Neuronal stem cell (in vitro differentiated cells): ENCODE measurements at regions not wholly inside any gene's neighbourhood (a gene's known extent, or its start where the extent isn't known, plus 50 kb on each side); places are given as distances from the start of the nearest gene placed in this dataset.

Experiments used
- DNase-seq: peaks from one replicate; pipeline ENCODE4 v3.0.0-alpha.2; 2013; ENCODE audit warnings: low spot score
- H2AFZ ChIP-seq: one replicate; pipeline ENCODE4 v1.6.1; 2013; ENCODE audit warnings: mild to moderate bottlenecking, low read length, inconsistent platforms
- H2AK5ac ChIP-seq: 2 replicates; pipeline ENCODE4 v1.6.1; 2013; ENCODE audit warnings: low read depth, mild to moderate bottlenecking, inconsistent platforms, low read length, moderate library complexity, mixed read lengths
- H2BK120ac ChIP-seq: 2 replicates; pipeline ENCODE4 v1.6.1; 2013; ENCODE audit warnings: low read depth, mild to moderate bottlenecking, inconsistent platforms, low read length, moderate library complexity, mixed read lengths
- H2BK12ac ChIP-seq: one replicate; pipeline ENCODE4 v1.6.1; 2013; ENCODE audit warnings: low read length, inconsistent platforms
- H2BK15ac ChIP-seq: 2 replicates; pipeline ENCODE4 v1.6.1; 2013; ENCODE audit warnings: mild to moderate bottlenecking, low read length, inconsistent platforms, mixed read lengths
- H2BK5ac ChIP-seq: one replicate; pipeline ENCODE4 v1.6.1; 2013; ENCODE audit warnings: inconsistent platforms, mild to moderate bottlenecking, low read length, moderate library complexity
- H3K14ac ChIP-seq: one replicate; pipeline ENCODE4 v1.6.1; 2013; ENCODE audit warnings: low read length, inconsistent platforms
- H3K18ac ChIP-seq: 2 replicates; pipeline ENCODE4 v1.6.1; 2013; ENCODE audit warnings: low read length, inconsistent platforms
- H3K23ac ChIP-seq: 2 replicates; pipeline ENCODE4 v1.6.1; 2013; ENCODE audit warnings: low read depth, mild to moderate bottlenecking, mixed read lengths, low read length, inconsistent platforms; ENCODE audit not compliant: poor library complexity
- H3K27ac ChIP-seq: replicated peaks from 3 replicates; pipeline ENCODE4 v1.5.1; 2013; ENCODE audit warnings: low read length, inconsistent platforms
- H3K27me3 ChIP-seq, 3 experiments: 2 replicates each; pipeline ENCODE4 v1.6.1; 2013; ENCODE audit warnings: low read length in 3 of 3, mild to moderate bottlenecking in 2 of 3, inconsistent platforms in 1 of 3, low read depth in 1 of 3, mixed read lengths in 1 of 3, moderate library complexity in 1 of 3; ENCODE audit not compliant: control insufficient read depth in 3 of 3, insufficient read depth in 3 of 3
- H3K36me3 ChIP-seq, 2 donors: replicated peaks in 1 of 2; 2 replicates each; pipeline ENCODE4 v1.6.1; 2013; ENCODE audit warnings: low read length in 2 of 2; ENCODE audit not compliant: control insufficient read depth in 2 of 2, insufficient read depth in 2 of 2
- H3K4ac ChIP-seq: 2 replicates; pipeline ENCODE4 v1.6.1; 2013; ENCODE audit warnings: inconsistent platforms, mild to moderate bottlenecking, low read length, moderate library complexity
- H3K4me1 ChIP-seq, 2 donors: 1 replicate in 1 of 2; 2 replicates in 1 of 2; pipeline ENCODE4 v1.6.1; 2013; ENCODE audit warnings: low read length in 2 of 2, low read depth in 1 of 2; ENCODE audit not compliant: control insufficient read depth in 2 of 2, insufficient read depth in 1 of 2
- H3K4me2 ChIP-seq: one replicate; pipeline ENCODE4 v1.6.1; 2013; ENCODE audit warnings: mild to moderate bottlenecking, low read length, inconsistent platforms; ENCODE audit not compliant: insufficient read depth, poor library complexity, severe bottlenecking
- H3K4me3 ChIP-seq, 2 donors: 2 replicates each; pipeline ENCODE4 v1.5.1; 2013; ENCODE audit warnings: low read length in 2 of 2, mild to moderate bottlenecking in 2 of 2, inconsistent platforms in 1 of 2, moderate library complexity in 1 of 2
- H3K79me1 ChIP-seq: one replicate; pipeline ENCODE4 v1.6.1; 2013; ENCODE audit warnings: low read depth, mild to moderate bottlenecking, inconsistent platforms, low read length, moderate library complexity
- H3K9ac ChIP-seq: one replicate; pipeline ENCODE4 v1.6.1; 2013; ENCODE audit warnings: mild to moderate bottlenecking, low read depth, low read length, inconsistent platforms; ENCODE audit not compliant: poor library complexity
- H3K9me3 ChIP-seq, 2 donors: replicated peaks in 1 of 2; 2 replicates each; pipeline versions ENCODE3 to v1.6.1; 2013; ENCODE audit warnings: low read length in 2 of 2, mild to moderate bottlenecking in 2 of 2, inconsistent platforms in 1 of 2, low read depth in 1 of 2, mixed read lengths in 1 of 2, moderate library complexity in 1 of 2; ENCODE audit not compliant: control insufficient read depth in 2 of 2, insufficient read depth in 1 of 2
- H4K8ac ChIP-seq: one replicate; pipeline ENCODE4 v1.6.1; 2013; ENCODE audit warnings: low read depth, mild to moderate bottlenecking, inconsistent platforms, low read length, moderate library complexity
- H4K91ac ChIP-seq: one replicate; pipeline ENCODE4 v1.6.1; 2013; ENCODE audit warnings: low read length, low read depth, mild to moderate bottlenecking, inconsistent platforms; ENCODE audit not compliant: poor library complexity
- WGBS, 2 donors: extraction: QIAGEN DNeasy Blood & Tissue Kit; methylation state at CpG; one replicate each; pipeline ENCODE4 v1.1.7; 2013; ENCODE audit warnings: missing lambda C conversion rate in 2 of 2, mixed read lengths in 1 of 2; ENCODE audit not compliant: insufficient read length in 2 of 2, insufficient replicate concordance in 1 of 2; ENCODE audit errors: extremely low coverage in 2 of 2; 5-methylcytosine and 5-hydroxymethylcytosine counted together

DNA sequence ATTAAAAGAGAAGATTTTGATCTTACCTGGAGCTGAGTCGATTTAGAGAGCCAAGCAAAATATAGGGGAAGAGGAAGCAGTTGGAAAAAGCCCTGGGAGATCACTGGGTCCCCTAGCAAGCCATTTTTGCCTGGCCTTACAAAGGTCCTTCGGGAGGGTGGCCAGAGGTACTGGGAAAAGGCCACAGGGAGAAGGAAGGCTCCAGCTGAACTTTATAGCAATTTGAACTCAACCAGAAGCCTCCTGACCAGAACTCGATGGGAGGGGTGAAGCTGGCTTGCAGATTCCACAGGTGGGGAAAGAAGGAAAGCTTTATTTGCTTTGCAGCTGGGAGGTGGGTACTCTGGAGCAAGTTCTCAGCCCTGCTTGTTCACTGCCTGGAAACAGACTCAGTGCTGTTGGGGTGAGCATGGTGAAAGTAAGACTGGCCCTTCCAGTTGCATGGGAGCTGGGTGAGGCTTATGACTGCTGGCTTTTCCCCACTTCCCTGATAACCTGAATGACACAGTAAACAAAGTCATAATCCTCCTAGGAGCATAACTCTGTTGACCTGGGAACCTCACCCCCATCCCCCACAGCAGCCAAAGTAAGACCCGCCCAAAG lies 855.8 kb downstream of the FSCB start:
- Histone ChIP-seq H2BK120ac (no peak overlapping the region), H4K91ac (no peak overlapping the region), H3K36me3 (no peaks in the 10 kb centered on the region), H3K27ac (no peak overlapping the region), H3K9me3 (peaks cover 0 to 4% of the 10 kb centered on the region in 2 donors), H2BK5ac (no peak overlapping the region), H3K23ac (no peak overlapping the region), H3K27me3 (no peaks in the 10 kb centered on the region), H3K4me1 (no peaks in the 10 kb centered on the region), H3K14ac (no peak overlapping the region), H4K8ac (no peak overlapping the region), H3K9ac (no peak overlapping the region), H2BK12ac (no peak overlapping the region), H3K4me2 (no peak overlapping the region), H3K4ac (no peak overlapping the region), H2AFZ (no peak overlapping the region), H2BK15ac (no peak overlapping the region), H2AK5ac (no peak overlapping the region), H3K4me3 (no peak overlapping the region), H3K79me1 (no peaks in the 10 kb centered on the region), H3K18ac (no peak overlapping the region)
- no peak for DNase-seq
- no CpG with 5 or more reads among the region's 4 CpGs for WGBS, 2 donors

DNA sequence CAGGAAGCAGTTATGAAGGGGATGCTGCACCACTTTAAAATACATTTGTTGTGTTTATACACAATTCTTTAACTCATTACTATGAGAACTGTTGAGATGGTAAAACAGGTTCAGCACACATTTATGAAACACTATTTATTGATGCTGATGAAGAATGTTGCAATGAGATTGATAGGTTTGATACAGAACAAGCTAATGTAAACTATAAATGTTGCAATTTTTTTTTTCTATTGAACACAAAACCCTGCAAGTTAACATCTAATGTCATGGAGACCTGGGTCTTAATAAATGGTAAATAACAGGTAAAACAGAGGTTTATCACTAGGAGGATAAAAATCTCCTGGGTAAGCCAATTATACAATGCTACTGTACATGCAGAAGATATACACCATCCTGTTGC lies 857.6 kb downstream of the FSCB start:
- Histone ChIP-seq H2AFZ (no peak overlapping the region), H2BK5ac (no peak overlapping the region), H4K8ac (no peak overlapping the region), H3K27me3 (no peaks in the 10 kb centered on the region), H3K4me2 (no peak overlapping the region), H3K36me3 (no peaks in the 10 kb centered on the region), H3K4me1 (no peaks in the 10 kb centered on the region), H3K14ac (no peak overlapping the region), H3K9me3 (peaks cover 0 to 4% of the 10 kb centered on the region in 2 donors), H2BK12ac (no peak overlapping the region), H3K79me1 (no peaks in the 10 kb centered on the region), H2BK120ac (no peak overlapping the region), H3K4ac (no peak overlapping the region), H3K18ac (no peak overlapping the region), H4K91ac (no peak overlapping the region), H3K9ac (no peak overlapping the region), H3K27ac (no peak overlapping the region), H2AK5ac (no peak overlapping the region), H3K23ac (no peak overlapping the region), H2BK15ac (no peak overlapping the region), H3K4me3 (no peak overlapping the region)
- no peak for DNase-seq

DNA sequence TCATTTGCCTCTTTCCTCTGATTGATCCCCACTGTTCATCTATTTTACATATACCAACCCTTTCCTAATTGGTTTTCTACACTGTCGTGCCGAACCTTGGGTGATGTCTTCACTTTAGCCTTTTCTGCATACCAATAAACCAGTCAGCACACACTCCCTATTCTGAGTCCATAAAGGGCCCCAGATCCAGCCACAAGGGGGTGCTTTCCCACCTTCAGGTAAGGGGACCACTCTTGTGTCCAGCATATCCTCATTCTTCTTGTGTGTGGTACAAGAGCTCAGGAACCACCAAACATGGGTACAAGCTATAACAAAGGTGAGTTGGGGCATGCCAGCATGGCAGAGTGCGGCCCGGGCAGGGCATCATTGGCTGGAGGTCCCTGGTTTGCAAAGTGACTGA lies 859.8 kb downstream of the FSCB start:
- Histone ChIP-seq H2AK5ac (no peak overlapping the region), H3K23ac (no peak overlapping the region), H3K4me3 (no peak overlapping the region), H3K14ac (no peak overlapping the region), H3K4me1 (no peaks in the 10 kb centered on the region), H3K9me3 (peaks cover 0 to 4% of the 10 kb centered on the region in 2 donors), H2AFZ (no peak overlapping the region), H4K8ac (no peak overlapping the region), H3K36me3 (no peaks in the 10 kb centered on the region), H3K27ac (no peak overlapping the region), H2BK5ac (no peak overlapping the region), H3K4ac (no peak overlapping the region), H3K4me2 (no peak overlapping the region), H3K9ac (peak overlapping the region; percentile 55), H3K27me3 (no peaks in the 10 kb centered on the region), H3K79me1 (no peaks in the 10 kb centered on the region), H2BK12ac (no peak overlapping the region), H3K18ac (no peak overlapping the region), H4K91ac (no peak overlapping the region), H2BK120ac (no peak overlapping the region), H2BK15ac (no peak overlapping the region)
- WGBS, 2 donors: no CpG with 5 or more reads among the region's 4 CpGs
- DNase-seq: no peak

DNA sequence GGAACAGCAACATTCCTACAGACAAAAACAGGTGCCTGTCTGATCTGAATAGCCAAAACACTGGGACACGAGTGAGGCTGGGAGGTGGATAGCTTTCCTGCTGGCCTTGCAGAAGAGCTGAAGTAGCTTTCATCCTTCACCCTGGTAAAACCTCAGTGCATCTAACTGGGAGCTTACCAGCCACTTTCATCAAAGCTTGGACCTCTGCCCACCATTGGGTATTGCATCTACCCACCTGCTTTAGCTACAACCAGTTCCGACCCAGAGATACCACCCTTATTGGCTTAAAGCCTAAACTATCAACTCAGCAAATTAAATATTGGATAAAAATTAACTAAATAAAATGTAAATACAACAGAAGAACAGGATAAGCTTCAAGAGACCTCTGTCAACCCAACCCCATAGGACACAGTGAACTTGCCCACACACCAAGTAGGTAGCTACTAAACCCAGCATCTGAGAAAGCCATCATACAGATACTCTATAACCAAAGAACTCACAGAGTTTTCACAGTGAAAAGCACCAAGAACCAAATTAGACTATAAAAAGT lies 866.3 kb downstream of the FSCB start:
- Histone ChIP-seq H3K36me3 (no peaks in the 10 kb centered on the region), H3K9me3 (no peaks in the 10 kb centered on the region), H3K79me1 (no peaks in the 10 kb centered on the region), H3K23ac (no peak overlapping the region), H3K4me1 (no peaks in the 10 kb centered on the region), H4K91ac (no peak overlapping the region), H2AFZ (no peak overlapping the region), H3K27me3 (no peaks in the 10 kb centered on the region), H2BK15ac (no peak overlapping the region), H3K4me3 (no peak overlapping the region), H2BK5ac (no peak overlapping the region), H2AK5ac (no peak overlapping the region), H3K18ac (no peak overlapping the region), H3K4ac (no peak overlapping the region), H3K14ac (no peak overlapping the region), H2BK120ac (no peak overlapping the region), H4K8ac (no peak overlapping the region), H2BK12ac (no peak overlapping the region), H3K4me2 (no peak overlapping the region), H3K27ac (no peak overlapping the region), H3K9ac (no peak overlapping the region)
- DNase-seq: no peak
- no CpG with 5 or more reads among the region's 2 CpGs for WGBS, 2 donors
